GM18508 (cell line): ENCODE measurements at regions not wholly inside any gene's neighbourhood (a gene's known extent, or its start where the extent isn't known, plus 50 kb on each side); places are given as distances from the start of the nearest gene placed in this dataset.
"Not testable (repeated sequence)": the region's sequence is repeated elsewhere in the genome, so short reads cannot be mapped to it uniquely, and the experiment has no call there.

Experiments
- ATAC-seq: cut with Tn5 transposase; IDR thresholded peaks from one replicate; pipeline ENCODE4 v1.9.1; 2021; ENCODE audit warnings: moderate number of reproducible peaks; ENCODE audit not compliant: insufficient read depth, unreplicated experiment

DNA sequence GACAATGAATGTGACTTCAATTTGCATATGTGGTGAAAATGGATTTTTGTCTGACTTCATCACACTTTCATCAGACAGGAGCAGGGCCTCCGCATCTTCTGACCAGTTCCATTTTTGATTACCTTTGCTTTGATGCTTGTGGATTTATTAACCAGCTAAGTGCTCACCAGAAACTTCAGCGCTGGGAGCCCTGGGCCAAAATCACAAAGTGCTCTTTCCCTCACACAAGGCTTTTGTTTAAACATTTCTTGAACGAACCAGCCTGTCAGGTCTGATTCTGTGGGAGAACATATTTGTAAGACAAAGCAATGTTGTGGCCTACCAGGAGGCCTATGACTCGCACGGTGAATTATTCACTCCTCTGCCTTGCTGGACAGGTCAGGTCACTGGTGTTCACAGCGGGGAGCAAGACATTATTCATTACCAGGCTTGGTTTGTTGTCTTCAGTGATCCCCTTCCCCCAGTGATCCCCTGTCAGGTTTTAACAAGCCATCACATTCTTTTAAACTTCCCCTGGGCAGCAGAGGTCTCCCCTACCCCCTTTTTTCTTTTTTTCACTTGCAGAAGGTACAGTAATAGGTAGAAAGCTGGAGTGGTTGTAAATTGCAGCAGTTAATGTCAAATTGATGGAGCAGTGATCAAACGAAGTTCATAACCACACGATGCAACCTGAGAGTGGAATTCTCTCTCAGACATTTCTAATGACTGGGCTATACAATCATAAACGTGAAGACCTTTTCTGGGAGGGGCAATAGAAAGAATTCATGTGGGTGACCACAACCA is 167.5 kb upstream of the PRICKLE1 start:
- ATAC-seq: peak; percentile 34

DNA sequence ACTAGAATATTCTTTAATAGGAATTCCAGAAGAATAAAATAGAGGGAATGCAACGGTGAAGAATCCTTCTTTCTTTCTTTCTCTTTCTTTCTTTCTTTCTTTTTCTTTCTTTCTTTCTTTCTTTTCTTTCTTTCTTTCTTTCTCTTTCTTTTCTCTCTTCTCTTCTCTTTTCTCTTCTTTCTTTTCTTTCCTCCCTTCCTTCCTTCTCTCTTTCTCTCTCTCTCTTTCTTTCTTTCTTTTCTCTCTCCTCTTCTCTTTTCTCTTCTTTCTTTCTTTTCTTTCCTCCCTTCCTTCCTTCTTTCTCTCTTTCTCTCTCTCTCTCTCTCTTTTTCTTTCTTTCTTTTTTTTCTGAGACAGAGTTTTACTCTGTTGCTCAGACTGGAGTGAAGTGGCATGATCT is 160.8 kb upstream of the PRICKLE1 start:
- no peak for ATAC-seq

DNA sequence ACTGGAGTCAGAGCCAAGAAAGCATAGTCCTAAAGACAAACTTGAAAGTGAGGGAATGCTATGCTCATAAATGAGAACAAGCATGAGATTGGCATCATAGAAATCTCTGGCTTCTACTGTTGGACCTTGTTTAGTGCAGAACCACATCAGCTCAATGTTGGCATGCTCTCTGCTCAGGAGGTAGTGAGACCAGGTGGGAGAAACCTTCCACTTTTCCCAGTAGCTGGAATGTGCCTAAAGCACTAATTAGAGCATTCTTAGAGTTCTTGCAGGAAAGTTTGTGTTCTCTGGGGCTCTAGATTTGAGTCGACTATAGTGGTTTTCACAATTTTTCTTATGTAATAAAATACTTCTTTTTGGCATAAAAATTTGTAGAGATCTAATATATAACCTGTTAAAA is 159.7 kb upstream of the PRICKLE1 start:
- no peak for ATAC-seq

DNA sequence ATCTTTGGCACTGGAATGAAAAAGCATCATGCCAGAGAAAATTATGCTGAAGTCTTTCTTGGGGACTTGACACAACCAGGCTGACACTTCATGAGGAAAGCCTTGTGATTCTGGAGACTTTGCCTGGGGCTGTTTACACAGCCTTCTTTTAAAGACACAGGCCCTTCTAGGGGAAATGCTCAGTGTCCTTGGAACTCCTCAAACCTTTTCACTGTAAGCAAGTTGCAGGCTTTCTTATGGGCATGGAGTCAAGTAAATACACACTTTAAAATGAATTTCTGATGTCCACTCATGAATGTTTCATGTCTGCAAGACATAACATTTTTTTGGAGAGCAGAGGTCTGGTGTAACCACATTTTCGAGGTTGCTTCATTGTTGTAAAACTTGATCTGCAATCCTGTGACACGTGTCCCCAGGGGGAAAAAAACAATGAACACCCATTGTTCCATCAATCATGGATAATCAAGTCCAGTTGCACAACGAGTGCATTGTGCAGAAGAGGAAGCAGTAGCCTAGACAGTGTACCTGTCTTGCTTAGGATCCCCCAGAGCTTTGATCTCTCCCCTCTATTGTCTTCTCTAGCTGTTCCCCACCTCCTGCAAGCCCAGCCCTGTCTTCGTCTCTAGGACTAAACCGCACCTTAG is 155.1 kb upstream of the PRICKLE1 start:
- ATAC-seq: no peak

DNA sequence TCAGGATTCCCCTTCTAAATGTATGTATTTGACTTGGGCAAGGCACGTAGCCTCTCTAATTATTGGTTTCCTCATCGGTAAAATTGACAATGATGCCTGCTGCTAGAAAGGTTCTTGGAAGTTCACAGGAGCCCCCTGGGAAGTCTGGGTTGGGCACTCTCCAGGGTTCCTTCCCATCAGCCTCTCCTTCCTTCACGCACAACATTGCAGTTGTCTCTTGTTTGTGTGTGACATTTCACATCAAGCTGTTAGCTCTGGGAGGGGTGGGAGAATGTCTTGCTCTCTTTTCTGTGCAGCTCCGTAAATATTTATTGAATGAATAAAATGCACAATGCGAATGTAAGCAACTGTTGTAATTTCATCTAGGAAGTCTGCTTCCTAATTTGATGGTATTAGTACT is 153.2 kb upstream of the PRICKLE1 start:
- no peak for ATAC-seq

DNA sequence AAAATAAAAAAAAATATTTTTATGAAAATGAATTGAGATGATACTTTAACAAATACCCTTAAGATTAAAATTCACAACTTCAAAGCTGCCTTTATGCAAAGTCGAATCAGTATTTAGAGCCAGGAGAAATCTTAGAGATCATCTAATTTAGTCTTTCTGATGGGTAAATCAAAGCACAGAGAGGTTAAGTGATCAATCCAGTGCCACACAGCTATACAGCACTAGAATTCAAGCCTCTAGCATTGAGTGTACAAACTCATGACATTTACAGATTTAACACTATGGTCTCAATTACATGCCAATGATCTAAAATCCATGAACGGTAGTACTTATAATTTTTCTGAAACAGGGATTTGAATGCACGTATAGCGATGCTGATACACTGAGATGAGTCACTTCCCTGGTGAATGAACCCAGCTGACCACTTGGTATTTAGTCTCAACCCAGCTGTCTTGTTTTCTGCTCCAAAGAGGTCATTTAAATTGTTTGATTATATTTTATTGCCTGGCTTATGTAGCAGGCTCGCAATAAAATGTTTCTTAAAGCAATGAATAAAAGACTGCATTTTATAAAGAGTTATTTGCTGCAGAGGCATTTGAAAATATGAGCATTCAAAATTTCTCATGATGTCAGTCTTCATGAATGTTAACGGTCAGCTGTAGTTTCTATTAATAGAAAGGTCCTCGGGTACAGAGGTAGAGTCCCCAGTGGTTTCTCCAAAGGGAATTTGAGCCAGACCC is 152.4 kb upstream of the PRICKLE1 start:
- no peak for ATAC-seq

DNA sequence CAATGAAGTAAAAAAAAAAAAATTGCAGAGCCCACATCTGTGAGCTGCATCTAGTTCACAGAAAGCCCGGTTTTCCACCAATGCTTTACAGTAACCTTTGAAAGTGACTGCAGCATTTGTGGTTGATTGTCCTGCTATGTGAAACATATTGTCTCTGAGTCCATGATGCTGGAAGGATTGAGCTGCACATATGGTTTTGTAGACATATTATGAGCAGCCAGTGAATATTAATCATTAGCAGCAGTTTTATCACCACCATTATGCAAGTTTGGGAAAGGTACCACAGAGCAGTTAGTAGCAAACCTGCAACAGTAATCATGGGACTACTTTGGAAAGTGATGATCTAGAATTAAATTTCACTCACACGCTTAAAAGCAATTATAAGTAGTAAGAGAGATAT is 151.5 kb upstream of the PRICKLE1 start:
- no peak for ATAC-seq

DNA sequence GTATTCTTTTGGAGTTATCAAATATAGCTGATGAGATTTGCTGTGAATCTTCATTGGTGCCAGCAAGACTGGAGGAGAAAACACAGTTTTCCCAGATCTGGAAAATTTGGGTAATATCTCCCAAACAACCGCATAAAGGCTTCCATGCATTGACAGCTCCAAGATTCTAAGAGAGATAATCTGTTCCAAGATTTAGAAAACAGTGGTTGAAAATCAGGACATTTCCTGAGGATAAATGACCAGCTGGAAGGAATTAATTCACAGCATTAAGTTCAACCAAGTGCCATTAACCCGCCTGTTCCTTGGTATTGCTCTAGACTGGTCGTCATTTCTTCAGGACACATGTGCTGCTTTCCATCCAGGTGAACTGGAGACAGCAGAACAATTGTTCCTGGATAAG is 147.9 kb upstream of the PRICKLE1 start:
- ATAC-seq: no peak

DNA sequence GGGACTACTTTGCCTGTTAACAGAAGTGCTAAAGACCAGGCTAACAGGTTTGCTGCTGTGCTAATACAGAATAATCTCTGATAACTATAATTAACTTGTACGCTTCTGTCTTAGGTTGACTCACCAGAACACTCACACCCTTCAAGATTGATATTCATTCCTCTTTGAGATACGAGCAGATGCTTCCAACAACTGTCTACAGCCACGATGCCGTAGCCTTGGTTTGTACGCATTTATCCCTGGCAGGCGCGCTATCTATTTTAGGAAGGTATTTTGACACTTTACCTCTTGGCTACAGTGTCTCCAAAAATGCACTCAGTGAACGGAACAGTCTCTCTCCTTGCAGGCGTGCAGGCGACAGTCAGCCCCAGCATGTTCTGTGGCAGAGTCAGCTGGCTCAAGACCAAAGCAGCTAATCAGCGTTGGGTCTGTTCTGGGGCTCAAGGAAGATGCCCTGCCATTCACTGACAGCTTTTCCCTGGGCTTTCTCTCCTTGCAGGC is 146.4 kb upstream of the PRICKLE1 start:
- no peak for ATAC-seq

DNA sequence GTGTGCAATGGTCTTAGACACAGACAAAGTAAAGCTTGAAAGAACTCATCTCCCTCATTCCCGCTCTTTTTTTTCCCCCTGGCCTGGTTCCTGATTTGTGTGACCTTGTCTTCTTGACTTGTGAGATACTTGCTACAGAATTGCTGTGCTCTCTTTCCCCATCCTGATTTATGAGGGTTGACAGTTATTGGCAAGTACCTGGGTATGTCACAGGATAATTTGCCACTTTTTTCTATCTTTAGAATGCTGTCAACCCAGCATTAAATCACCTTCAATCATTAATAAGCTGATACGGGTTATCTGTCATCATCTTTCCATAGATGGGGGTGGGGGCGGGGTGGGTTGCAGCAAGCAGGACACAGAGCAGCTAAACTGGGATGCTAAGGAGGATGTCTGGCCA is 144.4 kb upstream of the PRICKLE1 start:
- no peak for ATAC-seq

DNA sequence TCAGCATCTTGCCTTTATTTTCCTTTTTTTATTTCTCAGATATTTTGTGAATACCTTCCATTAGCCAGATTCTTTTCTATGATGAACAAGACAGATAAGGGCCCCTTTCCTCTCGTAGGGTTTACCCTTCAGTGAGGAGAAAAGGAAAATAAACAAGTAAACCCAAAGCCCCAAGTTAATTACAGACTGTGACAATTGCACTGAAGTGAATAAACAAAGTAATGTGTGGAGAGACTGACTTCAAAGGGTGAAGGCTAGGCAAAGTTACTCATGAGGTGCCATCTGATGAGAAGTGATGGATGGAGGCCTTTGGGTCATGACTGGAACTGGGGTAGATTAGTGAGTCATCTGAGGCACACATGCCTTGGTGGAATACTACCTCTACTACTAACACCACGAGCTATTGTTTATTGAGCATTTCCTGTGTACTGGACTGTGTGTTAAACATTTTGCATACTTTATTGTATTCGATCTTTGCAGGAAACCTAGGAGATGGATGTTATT is 143.4 kb upstream of the PRICKLE1 start:
- no peak for ATAC-seq

DNA sequence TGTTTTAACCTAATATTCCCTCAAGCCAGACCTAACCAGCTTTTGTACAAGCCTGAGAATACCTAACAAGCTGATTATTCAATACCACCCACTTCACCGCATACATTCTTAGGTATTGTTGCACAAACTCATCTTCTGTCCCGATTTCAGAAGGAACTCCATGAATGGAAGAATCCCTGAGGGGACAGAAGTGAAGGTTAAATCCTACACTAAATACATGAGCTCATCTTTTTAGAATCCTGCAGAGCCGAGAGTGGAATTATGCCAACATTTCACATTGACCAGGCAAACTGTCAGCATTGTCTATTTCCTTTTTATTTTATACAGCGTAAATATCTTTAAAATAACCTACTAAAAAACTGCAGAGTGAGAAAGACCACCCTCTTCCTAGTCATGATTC is 140.7 kb upstream of the PRICKLE1 start:
- ATAC-seq: no peak

DNA sequence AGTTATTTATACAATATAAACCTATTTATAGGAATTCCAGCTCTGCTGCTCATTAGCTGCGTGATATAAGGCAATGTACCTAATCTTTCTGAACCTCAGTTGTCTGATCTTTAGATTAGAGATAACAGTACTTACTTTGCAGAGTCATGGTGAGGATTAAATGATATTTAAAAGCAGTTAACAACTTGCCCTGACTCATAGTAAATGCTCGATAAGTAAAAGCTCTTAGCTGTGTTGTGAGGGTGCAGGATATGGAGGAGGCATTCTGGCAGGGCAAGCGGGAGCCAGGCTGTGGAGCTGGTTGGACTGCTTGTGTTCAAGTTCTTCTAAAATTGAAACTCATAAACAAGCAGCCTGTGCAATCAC is 140.0 kb upstream of the PRICKLE1 start:
- ATAC-seq: no peak

DNA sequence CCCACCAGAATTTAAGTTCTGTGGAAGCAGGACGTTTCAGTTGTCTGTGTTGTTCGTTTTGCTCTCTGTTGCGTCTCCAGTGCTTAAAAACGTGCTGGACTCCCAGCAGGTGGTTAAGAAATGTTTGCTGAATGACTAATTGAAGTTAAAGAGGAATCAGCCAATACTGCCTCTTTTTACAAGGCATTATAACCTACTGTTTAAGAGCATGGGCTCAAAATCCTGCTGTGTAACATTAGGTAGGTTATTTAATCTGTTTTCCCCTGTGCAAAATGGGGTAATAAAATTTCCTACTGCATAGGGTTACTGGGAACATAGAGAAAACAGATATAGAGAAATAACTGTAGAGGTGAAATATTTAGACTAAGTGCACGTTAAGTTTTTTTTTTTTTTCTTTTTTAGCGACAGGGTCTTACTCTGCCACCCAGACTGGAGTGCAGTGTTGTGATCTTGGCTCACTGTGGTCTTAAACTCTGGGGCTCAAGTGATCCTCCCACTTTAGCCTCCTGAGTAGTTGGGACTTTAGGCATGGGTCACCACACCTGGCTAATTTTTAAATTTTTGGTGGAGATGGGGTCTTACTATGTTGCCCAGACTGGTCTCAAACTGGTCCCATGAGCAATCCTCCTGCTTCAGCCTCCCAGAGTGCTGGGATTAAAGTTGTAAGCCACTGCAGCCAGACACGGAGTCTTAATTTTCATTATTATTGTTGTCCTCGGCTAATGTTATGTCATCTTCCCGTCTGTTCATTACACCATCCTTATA is 139.4 kb upstream of the PRICKLE1 start:
- no peak for ATAC-seq

DNA sequence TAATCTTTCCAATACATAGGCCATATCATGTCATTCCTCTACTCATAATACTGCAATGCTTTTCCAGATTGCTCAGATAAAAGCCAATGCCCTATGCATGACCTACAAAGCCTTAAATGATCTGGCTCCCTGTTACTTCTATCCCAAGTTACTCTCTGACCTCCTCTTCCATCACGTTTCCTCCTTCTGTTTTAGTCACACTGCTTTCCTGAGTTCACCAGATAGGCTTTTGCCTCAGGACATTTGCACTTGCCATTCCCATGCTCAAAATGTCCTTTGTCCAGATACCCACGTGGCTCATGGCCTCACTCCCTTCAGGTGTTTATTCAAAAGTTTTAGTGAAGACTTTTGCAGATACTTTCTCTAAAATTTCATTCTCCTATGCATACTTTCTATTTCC is 138.7 kb upstream of the PRICKLE1 start:
- no peak for ATAC-seq

DNA sequence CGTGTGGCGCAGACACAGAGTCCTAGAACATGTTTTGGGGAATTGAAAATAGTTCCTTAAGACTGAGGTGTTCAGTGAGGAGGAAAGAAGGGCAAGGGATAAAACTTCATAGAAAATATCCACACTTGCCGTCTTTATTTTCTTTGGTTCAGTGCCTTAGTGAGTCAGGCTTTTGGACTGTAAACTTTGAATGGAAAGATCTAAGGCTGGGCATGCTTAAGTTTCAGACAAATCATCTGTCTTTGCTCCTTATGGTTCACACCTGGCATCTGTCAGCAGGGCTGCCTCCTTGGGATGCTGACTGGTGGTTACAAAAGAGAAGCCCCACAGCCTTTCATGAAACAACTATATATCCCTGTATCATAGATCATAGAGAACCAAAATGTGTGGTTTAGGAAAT is 136.3 kb upstream of the PRICKLE1 start:
- no peak for ATAC-seq

DNA sequence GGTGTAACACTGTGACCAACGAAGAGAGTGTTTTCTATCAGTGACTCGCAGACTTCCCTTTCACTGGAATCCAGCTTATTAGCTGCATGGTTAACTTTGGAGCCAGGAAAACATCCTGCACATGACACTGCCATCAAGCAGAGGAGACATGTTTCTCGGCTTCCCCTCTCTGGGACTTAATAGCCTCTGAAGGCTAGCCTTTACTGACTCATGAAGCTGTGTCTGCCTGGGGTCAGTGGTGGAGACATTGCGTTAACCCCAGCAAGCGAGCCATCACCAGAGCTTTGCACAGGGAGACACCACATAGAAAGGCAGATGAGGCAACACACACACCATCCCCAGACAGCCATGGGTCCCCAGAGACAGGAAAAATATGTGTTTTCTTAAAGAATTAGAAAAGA is 126.9 kb upstream of the PRICKLE1 start:
- ATAC-seq: no peak

DNA sequence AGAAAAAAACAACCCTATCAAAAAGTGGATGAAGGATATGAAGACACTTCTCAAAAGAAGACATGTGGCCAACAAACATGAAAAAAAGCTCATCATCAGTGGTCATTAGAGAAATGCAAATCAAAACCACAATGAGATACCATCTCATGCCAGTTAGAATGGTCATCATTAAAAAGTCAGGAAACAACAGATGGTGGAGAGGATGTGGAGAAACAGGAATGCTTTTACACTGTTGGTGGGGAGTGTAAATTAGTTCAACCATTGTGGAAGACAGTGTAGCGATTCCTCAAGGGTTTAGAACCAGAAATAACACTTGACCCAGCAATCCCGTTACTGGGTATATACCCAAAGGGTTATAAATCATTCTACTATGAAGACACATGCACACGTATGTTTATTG is 124.0 kb upstream of the PRICKLE1 start:
- not testable (repeated sequence) for ATAC-seq

DNA sequence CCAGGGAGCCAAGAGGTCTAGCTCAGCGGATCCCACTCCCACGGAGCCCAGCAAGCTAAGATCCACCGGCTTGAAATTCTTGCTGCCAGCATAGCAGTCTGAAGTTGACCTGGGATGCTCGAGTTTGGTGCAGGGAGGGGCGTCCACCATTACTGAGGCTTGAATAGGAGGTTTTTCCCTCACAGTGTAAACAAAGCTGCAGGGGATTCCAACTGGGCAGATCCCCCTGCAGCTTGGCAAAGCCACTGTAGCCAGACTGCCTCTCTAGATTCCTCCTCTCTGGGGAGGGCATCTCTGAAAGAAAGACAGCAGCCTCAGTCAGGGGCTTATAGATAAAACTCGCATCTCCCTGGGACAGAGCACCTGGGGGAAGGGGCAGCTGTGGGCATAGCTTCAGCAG is 118.8 kb upstream of the PRICKLE1 start:
- ATAC-seq: not testable (repeated sequence)
